HG02571 (cell line): ENCODE measurements at regions not wholly inside any gene's neighbourhood (a gene's known extent, or its start where the extent isn't known, plus 50 kb on each side); places are given as distances from the start of the nearest gene placed in this dataset.
"Not testable (repeated sequence)": the region's sequence is repeated elsewhere in the genome, so short reads cannot be mapped to it uniquely, and the experiment has no call there.

ENCODE experiments used
- ATAC-seq: cut with Tn5 transposase; IDR thresholded peaks from one replicate; pipeline ENCODE4 v1.9.1; 2021; ENCODE audit warnings: mild to moderate bottlenecking, moderate library complexity; ENCODE audit not compliant: unreplicated experiment

GRCh38 chr18:4797002-4797685, 342.0 kb upstream of the DLGAP1 start:
- ATAC-seq: no peak

DNA sequence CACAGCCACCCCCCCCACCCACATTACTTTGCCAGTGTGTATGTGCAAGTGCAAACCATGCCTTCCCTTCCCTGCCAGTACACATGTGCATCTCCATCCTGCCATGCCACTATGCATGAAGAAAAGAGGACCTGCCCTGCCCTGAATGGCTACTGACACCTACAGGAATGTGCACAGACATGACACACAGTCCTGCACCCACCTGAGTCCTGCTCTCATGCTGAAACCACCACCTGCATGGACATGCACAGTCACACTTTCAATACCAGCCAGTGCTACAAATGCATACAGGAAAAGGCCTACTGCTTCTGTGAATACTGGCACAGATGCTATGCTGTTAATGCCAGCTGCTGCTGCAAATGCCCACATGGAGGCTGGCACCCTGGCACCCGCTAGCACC, 334.4 kb upstream of the DLGAP1 start:
- ATAC-seq: no peak

- no peak for ATAC-seq
These were observed 326.8 kb upstream of the DLGAP1 start for GRCh38 chr18:4781873-4782272.

DNA sequence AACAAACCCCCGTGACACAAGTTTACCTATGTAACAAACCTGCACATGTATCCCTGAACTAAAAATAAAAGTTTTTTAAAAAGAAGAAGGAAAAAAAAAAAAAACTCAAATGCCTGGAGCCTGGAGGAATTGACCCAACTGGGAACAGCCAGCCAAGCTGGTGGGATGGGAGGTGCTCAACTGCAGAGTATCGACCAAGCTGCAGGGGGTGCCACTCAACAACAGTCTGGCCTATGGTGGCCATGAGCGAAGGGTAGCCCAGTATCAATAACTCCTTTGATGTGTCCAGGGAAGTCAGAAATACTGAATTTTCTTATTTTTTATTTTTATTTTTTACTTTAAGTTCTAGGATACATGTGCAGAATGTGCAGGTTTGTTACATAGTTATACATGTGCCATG, 310.3 kb upstream of the DLGAP1 start:
- ATAC-seq: no peak

DNA sequence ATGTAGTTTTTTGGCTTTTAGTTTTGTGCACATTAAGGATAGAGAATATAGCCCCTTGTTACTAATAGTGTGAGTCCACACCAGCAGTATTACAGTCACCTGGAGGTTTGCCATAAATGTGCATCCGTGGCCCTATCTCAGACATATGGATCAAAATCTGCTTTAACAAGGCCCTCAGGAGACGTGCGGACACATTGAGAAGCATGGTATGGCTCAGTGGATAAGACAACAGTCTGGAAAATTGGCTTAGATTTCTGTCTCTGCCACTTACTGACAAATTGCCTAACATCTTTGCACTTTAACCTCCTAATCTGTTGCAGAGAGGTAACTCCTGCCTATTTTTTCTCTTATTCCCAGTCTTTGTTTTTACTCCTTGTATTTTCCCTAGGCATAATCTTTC, 307.2 kb upstream of the DLGAP1 start:
- no peak for ATAC-seq

- ATAC-seq: no peak
These were observed 303.9 kb upstream of the DLGAP1 start for GRCh38 chr18:4758980-4759379.

DNA sequence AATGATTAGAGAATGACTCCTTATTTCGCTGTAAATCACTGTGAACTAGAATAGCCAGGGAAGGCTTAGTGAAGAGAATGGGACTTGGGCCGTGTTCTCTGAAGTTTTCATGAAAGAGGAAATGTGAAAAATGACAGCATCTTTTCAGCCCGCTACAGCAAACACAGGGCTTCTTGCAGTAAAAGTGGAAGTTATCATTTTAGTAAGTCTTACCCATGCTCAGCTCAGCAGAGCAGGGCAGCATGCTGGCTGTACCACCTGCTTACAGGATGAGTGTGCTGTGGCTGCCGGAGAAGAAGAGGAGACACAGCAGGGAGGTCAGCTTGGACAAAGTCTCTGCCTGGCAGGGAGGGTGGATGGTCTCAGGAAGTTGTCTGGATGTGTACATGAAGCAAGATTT, 300.7 kb upstream of the DLGAP1 start:
- ATAC-seq: no peak

GRCh38 chr18:4753151-4753550, 298.0 kb upstream of the DLGAP1 start:
- not testable (repeated sequence) for ATAC-seq

GRCh38 chr18:4751523-4751922, 296.4 kb upstream of the DLGAP1 start:
- ATAC-seq: no peak

DNA sequence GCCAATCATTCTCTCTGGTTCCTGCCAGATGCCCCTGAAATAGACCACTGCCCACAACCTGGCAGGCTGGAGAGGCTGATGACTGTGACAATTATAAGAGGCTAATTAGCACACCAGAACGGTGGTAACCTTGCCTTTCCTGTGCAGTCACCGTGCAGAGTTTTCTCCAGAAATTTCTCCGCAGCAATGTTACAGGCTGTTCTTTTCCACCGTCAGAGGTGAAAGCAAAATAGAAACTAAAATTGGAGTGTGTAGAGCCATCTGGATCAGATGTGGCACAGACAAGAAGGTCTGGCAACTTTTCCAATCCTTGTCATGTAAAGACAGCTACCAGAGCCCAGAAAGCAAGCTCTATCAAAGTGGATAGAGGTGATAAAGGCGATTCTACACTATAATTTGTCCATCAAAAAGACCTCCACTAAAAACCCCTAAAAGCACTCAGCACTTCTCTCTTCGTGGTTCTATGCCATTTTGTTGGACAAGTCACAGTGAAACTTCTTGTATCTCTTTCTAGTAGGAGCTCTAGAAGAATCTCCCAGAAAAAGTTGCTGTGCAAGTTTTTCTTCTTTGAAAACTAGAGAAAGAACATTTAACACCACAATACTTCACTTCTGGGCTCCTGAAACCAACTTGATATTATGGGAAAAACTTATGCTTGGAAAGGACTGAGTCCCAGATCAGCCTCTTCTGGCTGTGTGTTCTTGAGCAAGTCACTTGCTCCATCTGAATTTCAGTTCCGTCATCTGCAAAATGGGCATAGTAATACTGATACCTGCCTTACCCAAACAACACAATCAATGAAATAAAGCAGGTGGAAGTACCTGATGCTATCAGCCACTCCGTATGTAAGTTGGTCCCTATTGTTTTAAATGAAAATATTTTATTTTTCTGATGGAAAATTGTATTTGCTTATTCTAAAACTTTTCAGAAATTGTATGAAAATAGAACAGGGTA, 295.6 kb upstream of the DLGAP1 start:
- ATAC-seq: no peak

GRCh38 chr18:4748975-4749374, 293.9 kb upstream of the DLGAP1 start:
- ATAC-seq: no peak

GRCh38 chr18:4734903-4735302, 279.8 kb upstream of the DLGAP1 start:
- no peak for ATAC-seq

- no peak for ATAC-seq
These were observed 278.9 kb upstream of the DLGAP1 start for GRCh38 chr18:4734021-4734420.

GRCh38 chr18:4721545-4721944, 266.4 kb upstream of the DLGAP1 start:
- no peak for ATAC-seq

GRCh38 chr18:4720518-4720917, 265.4 kb upstream of the DLGAP1 start:
- no peak for ATAC-seq

GRCh38 chr18:4705894-4706293, 250.8 kb upstream of the DLGAP1 start:
- ATAC-seq: no peak

DNA sequence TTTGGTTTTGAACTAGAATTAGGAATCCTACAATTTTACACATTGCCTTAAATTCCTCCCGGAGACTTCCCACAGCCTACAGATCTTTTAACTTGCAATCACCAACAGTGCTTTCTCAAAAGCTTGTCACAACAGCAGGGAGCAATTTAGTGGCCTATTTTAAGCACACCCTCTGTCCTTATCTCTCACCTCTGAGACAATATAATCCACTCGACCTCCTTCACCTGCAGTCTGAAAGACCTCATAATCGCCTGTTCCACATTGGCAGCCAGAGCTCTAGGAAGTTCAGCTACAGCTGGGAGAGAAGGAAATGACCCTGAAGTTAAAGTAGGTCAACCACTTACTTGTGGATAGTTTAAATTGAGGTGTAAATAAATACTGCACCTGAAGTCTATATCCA, 249.7 kb upstream of the DLGAP1 start:
- ATAC-seq: no peak

DNA sequence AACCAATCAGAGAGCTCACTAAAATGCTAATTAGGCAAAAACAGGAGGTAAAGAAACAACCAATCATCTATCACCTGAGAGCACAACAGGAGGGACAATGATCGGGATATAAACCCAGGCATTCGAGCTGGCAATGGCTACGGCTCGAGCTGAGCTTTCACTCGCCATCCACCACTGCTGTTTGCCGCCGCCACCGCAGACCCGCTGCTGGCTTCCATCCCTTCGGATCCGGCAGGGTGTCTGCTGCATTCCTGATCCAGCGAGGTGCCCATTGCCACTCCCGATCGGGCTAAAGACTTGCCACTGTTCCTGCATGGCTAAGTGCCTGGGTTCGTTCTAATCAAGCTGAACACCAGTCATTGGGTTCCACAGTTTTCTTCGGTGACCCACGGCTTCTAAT, 236.7 kb upstream of the DLGAP1 start:
- ATAC-seq: no peak

DNA sequence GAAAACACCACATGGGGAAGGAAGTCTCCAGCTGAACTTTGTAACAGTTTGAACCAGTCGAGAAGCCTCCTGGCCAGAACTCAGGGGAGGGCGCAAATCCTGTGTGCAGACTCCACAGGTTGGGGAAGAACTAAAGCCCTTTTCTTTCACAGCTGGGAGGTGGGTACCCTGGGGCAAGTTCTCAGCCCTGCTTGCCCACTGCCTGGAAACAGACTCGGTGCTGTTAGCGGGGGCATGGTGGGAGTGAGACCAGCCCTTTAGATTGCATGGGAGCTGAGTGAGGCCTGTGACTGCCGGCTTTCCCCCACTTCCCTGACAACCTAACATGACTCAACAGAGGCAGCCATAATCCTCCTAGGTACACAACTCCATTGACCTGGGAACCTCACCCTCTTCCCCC, 223.6 kb upstream of the DLGAP1 start:
- not testable (repeated sequence) for ATAC-seq

- ATAC-seq: no peak
These were observed 221.9 kb upstream of the DLGAP1 start for GRCh38 chr18:4677006-4677405.

DNA sequence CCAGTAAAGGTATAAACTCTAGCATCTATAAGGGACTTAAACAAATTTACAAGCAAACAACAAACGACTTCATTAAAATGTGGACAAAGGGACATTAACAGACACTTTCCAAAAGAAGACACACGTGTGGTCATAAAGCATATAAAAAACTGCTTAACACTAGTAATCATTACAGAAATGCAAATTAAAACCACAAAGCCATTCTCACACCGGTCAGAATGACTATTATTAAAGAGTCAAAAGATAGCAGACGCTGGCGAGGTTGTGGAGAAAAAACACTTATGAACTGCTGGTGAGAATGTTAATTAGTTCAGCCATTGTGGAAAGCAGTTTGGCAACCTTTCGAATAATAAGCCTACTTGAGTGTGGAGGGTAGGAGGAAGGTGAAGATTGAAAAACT, 217.1 kb upstream of the DLGAP1 start:
- ATAC-seq: no peak

DNA sequence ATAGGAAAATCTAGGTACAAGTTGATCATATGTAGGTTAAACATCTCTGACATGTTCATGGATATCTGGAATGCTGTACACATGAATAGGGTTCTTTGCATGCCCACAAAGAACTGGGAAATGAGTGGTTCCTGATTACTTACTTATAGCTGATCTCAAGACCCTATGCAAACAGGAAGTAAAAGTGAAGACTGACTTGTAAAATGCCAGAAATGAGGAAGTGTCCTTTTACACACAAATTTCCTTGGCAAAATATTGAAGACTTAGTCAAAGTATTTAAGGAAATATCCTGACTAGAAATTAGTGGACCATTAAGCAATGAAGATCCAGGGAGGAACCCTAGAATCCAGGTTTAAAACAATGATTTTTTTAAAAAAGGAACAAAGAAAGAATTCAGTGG, 203.7 kb upstream of the DLGAP1 start:
- ATAC-seq: no peak
